ENCODE measurements at regions not wholly inside any gene's neighbourhood (a gene's known extent, or its start where the extent isn't known, plus 50 kb on each side); places are given as distances from the start of the nearest gene placed in this dataset.

- Histone ChIP-seq H2AFZ (ENCODE audit: low read length) (no peak overlapping the region), H3K79me2 (ENCODE audit: low read length) (0 out of 2 replicates have a peak, but pooled peaks cover 8% of the 10 kb centered on the region), H3F3A (ENCODE audit: low read length, unreplicated experiment) (no peaks in the 10 kb centered on the region), H3K9ac (ENCODE audit: low read length) (no peak overlapping the region), H3K27ac (ENCODE audit: low read length) (no peak overlapping the region), H3K4me1 (ENCODE audit: insufficient read depth, low read length) (no peaks in the 10 kb centered on the region), H3K4me2 (ENCODE audit: low read length) (no peak overlapping the region), H3K36me3 (ENCODE audit: low read depth, low read length) (no peaks in the 10 kb centered on the region), H3K9me2 (replicated peaks; ENCODE audit: low read length) (no peaks in the 10 kb centered on the region), H3K4me3 (ENCODE audit: low read length) (no peak overlapping the region), H4K20me1 (ENCODE audit: low read length) (no peaks in the 10 kb centered on the region), H3K9me3 (ENCODE audit: low read length) (no peaks in the 10 kb centered on the region), H3K27me3 (ENCODE audit: low read length) (no peaks in the 10 kb centered on the region)
- intact Hi-C loops (cut with micrococcal nuclease) = no loop called here
- BruUV-seq (replicated peaks) = no TSS peak
- CTCF ChIA-PET = no interaction called here
- TF ChIP-seq EZH2phosphoT487 (IDR thresholded peaks at IDR 0.05; ENCODE audit: borderline replicate concordance, low read length) (no peak), EZH2 (IDR thresholded peaks at IDR 0.05; ENCODE audit: low read length, unreplicated experiment) (no peak), CTCF (conservative IDR thresholded peaks at IDR 0.05; ENCODE audit: low read depth, low read length) (no peak)
- POLR2A ChIA-PET (ENCODE audit: unreplicated experiment) = no interaction called here
- no peak for DNase-seq
- ATAC-seq = no peak
Measured at GRCh38 chr7:112933598-112933997, 143.4 kb upstream of the TMEM168 start.

- H3K4me1 ChIP-seq (ENCODE audit: insufficient read depth, low read length) = no peaks in the 10 kb centered on the region
- H3K27ac ChIP-seq (ENCODE audit: low read length) = no peak overlapping the region
- no peaks in the 10 kb centered on the region for H3K79me2 ChIP-seq (ENCODE audit: low read length)
- H3F3A ChIP-seq (ENCODE audit: low read length, unreplicated experiment) = no peaks in the 10 kb centered on the region
- BruUV-seq (replicated peaks) = no TSS peak
- ChIA-PET POLR2A (ENCODE audit: unreplicated experiment) (interaction anchor here (1.7 kb wide), 1 partner anchor 9 kb away, joined by 5 read pairs; a partner anchor contains a TSS), CTCF (no interaction called here)
- H3K27me3 ChIP-seq (ENCODE audit: low read length) = no peaks in the 10 kb centered on the region
- no peak overlapping the region for H3K4me2 ChIP-seq (ENCODE audit: low read length)
- H3K9me2 ChIP-seq (replicated peaks; ENCODE audit: low read length) = no peaks in the 10 kb centered on the region
- no peak overlapping the region for H2AFZ ChIP-seq (ENCODE audit: low read length)
- DNase-seq = peak; percentile 21
- H4K20me1 ChIP-seq (ENCODE audit: low read length) = no peaks in the 10 kb centered on the region
- intact Hi-C loops (cut with micrococcal nuclease) = no loop called here
- H3K9ac ChIP-seq (ENCODE audit: low read length) = no peak overlapping the region
- H3K36me3 ChIP-seq (ENCODE audit: low read depth, low read length) = no peaks in the 10 kb centered on the region
- TF ChIP-seq EZH2 (IDR thresholded peaks at IDR 0.05; ENCODE audit: low read length, unreplicated experiment) (no peak), EZH2phosphoT487 (IDR thresholded peaks at IDR 0.05; ENCODE audit: borderline replicate concordance, low read length) (no peak), CTCF (conservative IDR thresholded peaks at IDR 0.05; ENCODE audit: low read depth, low read length) (no peak)
- H3K4me3 ChIP-seq (ENCODE audit: low read length) = no peak overlapping the region
- ATAC-seq = peak; percentile 45
- H3K9me3 ChIP-seq (ENCODE audit: low read length) = no peaks in the 10 kb centered on the region
Measured at GRCh38 chr7:112930787-112931186, 140.6 kb upstream of the TMEM168 start.

GRCh38 chr7:112929421-112929820 lies 139.2 kb upstream of the TMEM168 start:
- ATAC-seq (no peak), DNase-seq (no peak)
- H3K9ac ChIP-seq (ENCODE audit: low read length) = no peak overlapping the region
- H3K27me3 ChIP-seq (ENCODE audit: low read length) = no peaks in the 10 kb centered on the region
- H3K4me3 ChIP-seq (ENCODE audit: low read length) = no peak overlapping the region
- H3K9me2 ChIP-seq (replicated peaks; ENCODE audit: low read length) = no peaks in the 10 kb centered on the region
- no peaks in the 10 kb centered on the region for H3K79me2 ChIP-seq (ENCODE audit: low read length)
- ChIA-PET POLR2A (ENCODE audit: unreplicated experiment) (interaction anchor here (1.7 kb wide), 1 partner anchor 10 kb away, joined by 5 read pairs; a partner anchor contains a TSS), CTCF (interaction anchor here (0.6 kb wide), 1 partner anchor 60 kb away, joined by 3 read pairs; no protein-coding TSS in a partner anchor)
- no peak overlapping the region for H2AFZ ChIP-seq (ENCODE audit: low read length)
- no peaks in the 10 kb centered on the region for H4K20me1 ChIP-seq (ENCODE audit: low read length)
- no peaks in the 10 kb centered on the region for H3F3A ChIP-seq (ENCODE audit: low read length, unreplicated experiment)
- TF ChIP-seq EZH2 (IDR thresholded peaks at IDR 0.05; ENCODE audit: low read length, unreplicated experiment) (no peak), EZH2phosphoT487 (IDR thresholded peaks at IDR 0.05; ENCODE audit: borderline replicate concordance, low read length) (no peak), CTCF (conservative IDR thresholded peaks at IDR 0.05; ENCODE audit: low read depth, low read length) (no peak)
- no peaks in the 10 kb centered on the region for H3K36me3 ChIP-seq (ENCODE audit: low read depth, low read length)
- no peak overlapping the region for H3K4me2 ChIP-seq (ENCODE audit: low read length)
- BruUV-seq (replicated peaks) = no TSS peak
- H3K27ac ChIP-seq (ENCODE audit: low read length) = no peak overlapping the region
- intact Hi-C loops (cut with micrococcal nuclease) = no loop called here
- H3K9me3 ChIP-seq (ENCODE audit: low read length) = no peaks in the 10 kb centered on the region
- no peaks in the 10 kb centered on the region for H3K4me1 ChIP-seq (ENCODE audit: insufficient read depth, low read length)
